GM11168 (cell line): ENCODE measurements at regions not wholly inside any gene's neighbourhood (a gene's known extent, or its start where the extent isn't known, plus 50 kb on each side); places are given as distances from the start of the nearest gene placed in this dataset.

Experiments
- in situ Hi-C: fragments of 300-500 bp; cut with MboI; formaldehyde crosslinking; loops from one replicate; pipeline ENCODE4 v1.12.0; 2022; ENCODE audit warnings: low sequenced_read_pairs; ENCODE audit not compliant: unreplicated experiment

DNA sequence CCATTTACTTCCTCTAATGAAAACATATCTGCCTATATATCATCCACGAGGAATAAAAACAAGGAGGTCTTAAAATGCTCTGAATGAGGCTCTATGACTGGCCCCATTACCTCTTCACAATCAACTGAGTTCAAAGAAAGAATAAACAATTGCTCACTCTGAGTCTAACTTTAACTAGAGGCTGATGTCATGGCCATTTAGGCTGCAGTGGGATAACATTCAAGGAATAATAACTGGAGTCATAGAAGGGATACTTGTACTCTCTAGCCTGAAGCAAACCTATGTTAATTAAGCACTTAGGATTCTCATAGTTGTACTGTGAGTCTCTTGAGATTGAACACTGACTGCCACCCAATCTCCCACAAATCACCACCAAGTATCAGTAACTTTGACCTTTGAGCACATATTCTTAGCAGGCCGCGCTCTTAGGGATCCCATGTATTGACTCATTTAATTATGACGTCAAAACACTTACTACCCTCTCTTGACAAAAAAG, 70.2 kb downstream of the PERP start:
- in situ Hi-C loops: no loop called here

DNA sequence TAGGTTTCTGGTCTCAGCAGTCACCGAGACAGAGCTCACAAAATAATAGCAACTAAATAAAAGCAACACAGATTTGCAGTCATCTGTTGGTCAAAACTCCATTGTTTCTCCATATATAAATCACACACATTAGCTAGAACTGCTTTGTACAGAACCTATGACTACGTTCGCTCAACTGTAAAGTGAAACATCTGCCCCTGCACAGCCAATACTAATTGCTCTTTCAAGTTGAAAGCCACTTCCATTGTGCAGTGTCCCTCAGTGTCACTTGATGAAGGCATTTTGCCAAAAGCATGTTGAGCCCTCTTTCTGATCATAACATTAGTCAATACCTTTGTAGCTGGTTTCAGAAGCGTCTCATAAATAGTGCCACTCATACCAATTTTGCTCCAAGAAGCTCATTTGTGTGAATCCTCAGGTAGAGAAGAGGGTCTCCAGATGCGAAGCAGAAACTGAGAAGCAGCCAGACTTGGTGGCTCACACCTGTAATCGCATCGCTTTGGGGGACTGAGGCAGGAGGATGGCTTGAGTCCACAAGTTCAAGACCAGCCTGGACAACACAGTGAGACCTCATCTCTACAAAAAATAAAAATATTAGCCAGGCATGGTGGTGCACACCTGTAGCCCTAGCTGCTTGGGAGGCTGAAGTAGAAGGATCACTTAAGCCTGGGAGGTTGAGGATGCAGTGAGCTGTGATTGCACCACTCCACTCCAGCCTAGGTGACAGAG, 68.9 kb downstream of the PERP start:
- in situ Hi-C loops: no loop called here
